HG03025 (cell line): ENCODE measurements at regions not wholly inside any gene's neighbourhood (a gene's known extent, or its start where the extent isn't known, plus 50 kb on each side); places are given as distances from the start of the nearest gene placed in this dataset.

Experiments used
- ATAC-seq: cut with Tn5 transposase; IDR thresholded peaks from one replicate; pipeline ENCODE4 v1.9.1; 2021; ENCODE audit warnings: mild to moderate bottlenecking, moderate library complexity; ENCODE audit not compliant: unreplicated experiment, low FRiP score

GRCh38 chr17:72485596-72485995, 364.8 kb downstream of the SOX9 start:
- ATAC-seq = no peak

- no peak for ATAC-seq
These were observed 366.0 kb downstream of the SOX9 start for GRCh38 chr17:72486806-72487205.

GRCh38 chr17:72487731-72488494, 367.1 kb downstream of the SOX9 start:
- ATAC-seq = no peak

- no peak for ATAC-seq
These were observed 367.9 kb downstream of the SOX9 start for GRCh38 chr17:72488555-72489271.

GRCh38 chr17:72489272-72489641, 368.4 kb downstream of the SOX9 start:
- no peak for ATAC-seq

GRCh38 chr17:72491102-72491501, 370.3 kb downstream of the SOX9 start:
- no peak for ATAC-seq

- no peak for ATAC-seq
These were observed 371.7 kb downstream of the SOX9 start for GRCh38 chr17:72492494-72492893.

GRCh38 chr17:72492941-72493340, 372.1 kb downstream of the SOX9 start:
- ATAC-seq = no peak

GRCh38 chr17:72494566-72494965, 373.7 kb downstream of the SOX9 start:
- ATAC-seq = no peak

- no peak for ATAC-seq
These were observed 375.6 kb downstream of the SOX9 start for GRCh38 chr17:72496461-72496860.

GRCh38 chr17:72497915-72498314, 377.1 kb downstream of the SOX9 start:
- no peak for ATAC-seq

- no peak for ATAC-seq
These were observed 377.8 kb downstream of the SOX9 start for GRCh38 chr17:72498364-72499210.

- no peak for ATAC-seq
These were observed 380.9 kb downstream of the SOX9 start for GRCh38 chr17:72501404-72502370.

- no peak for ATAC-seq
These were observed 381.8 kb downstream of the SOX9 start for GRCh38 chr17:72502371-72503341.

- ATAC-seq = no peak
These were observed 382.7 kb downstream of the SOX9 start for GRCh38 chr17:72503556-72503955.

GRCh38 chr17:72504783-72505182, 384.0 kb downstream of the SOX9 start:
- ATAC-seq = no peak

- no peak for ATAC-seq
These were observed 386.0 kb downstream of the SOX9 start for GRCh38 chr17:72506773-72507172.

- no peak for ATAC-seq
These were observed 386.6 kb downstream of the SOX9 start for GRCh38 chr17:72507370-72507769.
